Upper lobe of right lung (tissue), 1 donor: ENCODE measurements at regions not wholly inside any gene's neighbourhood (a gene's known extent, or its start where the extent isn't known, plus 50 kb on each side); places are given as distances from the start of the nearest gene placed in this dataset.

Source experiments
- ATAC-seq: fragments of 200-7000 bp; cut with Tn5 transposase; one replicate; pipeline ENCODE4 v1.9.1; 2020; ENCODE audit warnings: mild to moderate bottlenecking, moderate library complexity
- DNase-seq: peaks from one replicate; pipeline ENCODE4 v3.0.0-alpha.2; 2020
- H3K27ac ChIP-seq: fragments of 200-600 bp; one replicate; pipeline ENCODE4 v1.8.0; 2022
- H3K27me3 ChIP-seq: fragments of 200-600 bp; one replicate; pipeline ENCODE4 v1.8.0; 2022; ENCODE audit warnings: mild to moderate bottlenecking
- H3K36me3 ChIP-seq: fragments of 200-600 bp; one replicate; pipeline ENCODE4 v1.8.0; 2022
- H3K4me1 ChIP-seq: fragments of 200-600 bp; one replicate; pipeline ENCODE4 v1.8.0; 2022
- H3K4me3 ChIP-seq: fragments of 200-600 bp; one replicate; pipeline ENCODE4 v1.8.0; 2022; ENCODE audit warnings: mild to moderate bottlenecking
- H3K9me3 ChIP-seq: fragments of 200-600 bp; one replicate; pipeline ENCODE4 v1.8.0; 2022
- intact Hi-C: fragments of 100-400 bp; cut with DNase I; formaldehyde crosslinking; loops from one replicate; pipeline ENCODE4 v1.11.0; 2022
- TF ChIP-seq, protein P1 (sequence below): fragments of 200-600 bp; IDR thresholded peaks from one replicate; pipeline ENCODE4 v1.8.0; 2022; ENCODE audit warnings: antibody characterized with exemption
- donor health status: DM: no; HTN: yes; CAD: no; lungs with severe emphysema.

DNA sequence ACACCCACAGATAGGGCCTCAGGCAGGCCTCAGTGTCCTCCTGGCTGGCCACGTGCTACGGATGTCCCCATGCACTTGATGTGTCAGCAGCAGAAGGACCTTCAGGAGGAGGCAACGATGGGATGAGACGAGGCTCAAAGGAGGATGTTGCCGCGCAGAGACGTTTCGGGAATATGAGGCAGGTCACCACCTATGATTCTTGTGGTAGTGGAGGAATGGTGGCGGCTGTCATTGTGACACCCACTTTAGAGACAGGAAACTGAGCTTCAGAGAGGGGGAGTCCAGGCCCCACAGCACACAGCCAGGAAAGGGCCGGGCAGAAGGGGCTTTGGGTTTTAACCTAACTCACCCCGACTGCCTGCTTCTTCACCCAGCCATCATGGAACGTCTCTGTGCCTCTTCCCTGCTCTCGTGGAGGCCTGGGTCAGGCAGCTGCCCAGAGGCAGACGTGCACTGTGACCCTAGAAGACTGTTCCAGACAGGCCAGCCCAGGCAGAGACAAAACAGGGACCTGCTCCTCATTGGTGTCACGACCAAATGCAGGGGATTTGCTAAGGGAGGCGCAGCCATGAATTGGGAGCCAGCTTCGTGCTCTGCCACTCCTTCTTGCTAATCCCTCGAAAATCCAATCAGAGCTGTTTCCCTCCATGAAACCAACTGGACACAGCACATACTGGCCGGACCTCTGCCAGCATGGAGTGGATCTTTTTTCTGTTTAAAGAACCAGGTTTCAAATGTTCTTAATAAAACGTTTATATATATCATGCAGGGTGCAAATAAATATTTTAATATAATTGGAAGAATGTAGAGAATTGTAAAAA, 169.2 kb downstream of the ASB1 start:
- intact Hi-C loops = no loop called here
- H3K4me3 ChIP-seq = no peak overlapping the region
- H3K27me3 ChIP-seq = no peaks in the 10 kb centered on the region
- TF ChIP-seq, protein P1, sequence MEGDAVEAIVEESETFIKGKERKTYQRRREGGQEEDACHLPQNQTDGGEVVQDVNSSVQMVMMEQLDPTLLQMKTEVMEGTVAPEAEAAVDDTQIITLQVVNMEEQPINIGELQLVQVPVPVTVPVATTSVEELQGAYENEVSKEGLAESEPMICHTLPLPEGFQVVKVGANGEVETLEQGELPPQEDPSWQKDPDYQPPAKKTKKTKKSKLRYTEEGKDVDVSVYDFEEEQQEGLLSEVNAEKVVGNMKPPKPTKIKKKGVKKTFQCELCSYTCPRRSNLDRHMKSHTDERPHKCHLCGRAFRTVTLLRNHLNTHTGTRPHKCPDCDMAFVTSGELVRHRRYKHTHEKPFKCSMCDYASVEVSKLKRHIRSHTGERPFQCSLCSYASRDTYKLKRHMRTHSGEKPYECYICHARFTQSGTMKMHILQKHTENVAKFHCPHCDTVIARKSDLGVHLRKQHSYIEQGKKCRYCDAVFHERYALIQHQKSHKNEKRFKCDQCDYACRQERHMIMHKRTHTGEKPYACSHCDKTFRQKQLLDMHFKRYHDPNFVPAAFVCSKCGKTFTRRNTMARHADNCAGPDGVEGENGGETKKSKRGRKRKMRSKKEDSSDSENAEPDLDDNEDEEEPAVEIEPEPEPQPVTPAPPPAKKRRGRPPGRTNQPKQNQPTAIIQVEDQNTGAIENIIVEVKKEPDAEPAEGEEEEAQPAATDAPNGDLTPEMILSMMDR = no peak
- ATAC-seq (no peak), DNase-seq (no peak)
- peak overlapping the region; percentile 58 for H3K27ac ChIP-seq
- H3K36me3 ChIP-seq = no peaks in the 10 kb centered on the region
- H3K4me1 ChIP-seq = peaks cover 21% of the 10 kb centered on the region
- H3K9me3 ChIP-seq = no peaks in the 10 kb centered on the region

DNA sequence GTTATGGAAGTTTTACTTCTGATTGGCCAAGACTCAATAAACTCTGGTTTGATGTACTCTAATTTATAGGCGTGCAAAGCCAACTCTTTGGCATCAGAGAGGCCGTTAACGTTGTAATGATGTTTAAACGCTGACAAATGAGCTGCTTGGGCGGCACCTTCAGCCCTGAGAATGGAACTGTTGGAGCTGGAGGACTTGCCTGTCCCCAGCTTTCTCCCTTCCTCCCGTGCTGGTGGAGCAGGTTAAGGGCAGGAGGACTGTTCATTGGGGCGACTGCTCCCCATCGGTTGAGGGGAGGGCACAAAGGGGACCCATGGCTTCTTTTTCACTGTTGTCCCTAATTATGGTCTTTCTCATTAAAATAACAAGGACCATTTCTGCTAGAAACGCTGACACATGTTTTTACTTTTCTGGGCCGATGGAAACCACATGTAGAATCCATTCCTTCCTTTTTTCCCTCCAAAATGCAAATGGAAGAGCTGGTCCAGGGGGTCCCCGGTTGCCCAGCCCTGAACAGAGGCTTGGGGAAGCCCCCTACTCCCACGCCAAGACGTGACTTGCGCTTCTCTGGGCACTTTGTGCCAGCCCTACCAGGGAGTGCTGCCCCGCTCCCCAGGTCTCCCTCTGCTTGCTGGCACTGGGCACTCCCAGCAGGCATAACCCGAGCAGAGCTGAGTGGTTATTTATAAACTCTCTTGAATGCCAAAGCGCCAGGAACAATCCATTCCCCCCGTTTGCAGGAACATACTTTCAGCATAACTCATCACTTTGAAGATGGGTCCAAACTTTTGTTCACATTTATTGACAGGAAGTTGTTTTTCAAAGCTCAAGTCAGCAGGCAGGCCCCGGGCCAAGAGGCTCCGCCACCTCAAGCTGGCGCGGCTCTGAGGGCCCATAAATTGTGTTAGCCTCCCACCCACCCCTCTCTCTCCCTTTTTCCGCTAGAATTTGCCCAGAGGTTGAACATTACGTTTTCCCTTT, 170.1 kb downstream of the ASB1 start:
- Histone ChIP-seq H3K36me3 (no peaks in the 10 kb centered on the region), H3K27me3 (no peaks in the 10 kb centered on the region), H3K4me3 (no peak overlapping the region), H3K4me1 (peaks cover 29% of the 10 kb centered on the region), H3K9me3 (no peaks in the 10 kb centered on the region), H3K27ac (peak overlapping the region; percentile 65)
- intact Hi-C loops = no loop called here
- peak; percentile 87 for ATAC-seq
- TF ChIP-seq, protein P1 = no peak
- no peak for DNase-seq

DNA sequence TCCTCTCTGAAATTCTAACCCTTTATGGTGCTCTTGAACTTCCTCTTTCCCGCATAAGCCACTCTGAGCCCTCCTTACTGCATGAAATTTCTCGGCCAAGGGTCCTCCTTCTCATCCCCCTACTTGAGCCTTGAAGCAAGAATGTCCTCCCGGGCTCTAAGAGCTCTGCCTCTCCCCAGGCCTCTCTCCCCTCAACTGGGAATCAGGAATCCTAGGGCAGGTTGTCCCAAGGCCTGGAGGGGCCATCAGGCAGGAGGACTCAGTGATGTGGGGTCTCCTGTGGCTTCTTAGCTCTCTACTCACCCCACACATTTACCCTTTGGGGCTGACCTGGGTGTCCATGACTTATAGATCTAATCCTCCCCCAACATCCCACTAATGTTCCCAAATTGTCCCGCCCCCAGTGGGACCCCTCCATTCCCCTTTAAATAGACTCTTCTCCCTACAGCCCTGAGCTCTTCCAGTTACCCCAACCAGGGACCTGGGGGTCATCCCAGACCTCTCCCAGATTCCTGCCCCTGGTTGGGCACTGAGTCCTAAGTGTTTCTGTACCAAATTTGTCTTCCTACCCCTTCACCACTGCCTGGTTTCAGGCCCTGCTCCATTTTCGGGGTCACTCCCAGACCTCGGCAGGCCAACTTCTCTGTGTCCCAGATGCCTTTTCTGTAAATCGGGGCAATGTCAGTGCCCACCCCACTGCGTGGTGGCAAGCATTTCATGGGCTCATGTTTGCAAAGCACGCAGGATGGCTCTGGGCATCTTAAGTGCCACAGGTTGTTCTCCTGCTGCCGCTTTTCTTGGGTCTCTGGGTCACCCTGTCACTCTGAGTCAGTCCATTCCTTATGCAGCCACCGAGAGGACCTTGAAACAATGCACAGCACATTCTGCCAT, 171.2 kb downstream of the ASB1 start:
- Histone ChIP-seq H3K27ac (peak overlapping the region; percentile 65), H3K9me3 (no peaks in the 10 kb centered on the region), H3K4me1 (peaks cover 39% of the 10 kb centered on the region), H3K4me3 (no peak overlapping the region), H3K27me3 (no peaks in the 10 kb centered on the region), H3K36me3 (no peaks in the 10 kb centered on the region)
- ATAC-seq (no peak), DNase-seq (no peak)
- TF ChIP-seq, protein P1 = no peak
- intact Hi-C loops = no loop called here

DNA sequence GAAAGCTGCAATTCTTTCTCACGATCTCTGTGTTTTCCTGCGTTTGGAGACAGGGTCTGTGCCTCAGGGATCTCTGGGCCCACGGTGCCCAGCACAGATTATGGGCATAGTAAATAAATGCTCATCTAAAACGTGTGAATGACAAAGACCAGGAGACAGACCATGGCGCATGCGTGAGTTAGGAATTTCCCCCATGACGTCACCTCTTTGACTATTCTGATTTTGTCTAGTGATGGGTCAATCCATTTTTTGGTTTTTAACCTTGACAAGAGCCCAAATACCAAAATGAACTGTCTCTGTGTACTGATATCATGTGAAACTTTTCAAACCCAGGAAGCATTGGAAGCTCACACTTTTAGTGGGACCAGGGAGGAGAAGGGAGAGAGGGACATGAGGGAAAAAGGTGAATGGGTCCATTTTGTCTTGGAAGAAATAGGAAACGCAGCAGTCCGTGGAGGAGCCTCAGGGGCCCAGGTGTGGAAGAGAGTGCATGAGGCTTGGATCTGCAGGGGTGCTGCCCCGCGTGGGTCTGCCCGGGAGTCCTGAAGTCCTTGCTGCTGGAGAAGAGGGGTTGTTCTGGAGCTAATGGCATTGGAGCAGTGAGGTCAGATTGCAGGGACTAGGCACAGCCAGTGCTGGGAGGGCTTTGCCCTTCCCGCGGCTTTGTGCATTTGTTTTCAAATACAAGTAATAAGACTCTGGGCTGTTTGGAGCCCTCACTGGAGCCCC, 172.2 kb downstream of the ASB1 start:
- no peak for DNase-seq
- Histone ChIP-seq H3K4me1 (peaks cover 39% of the 10 kb centered on the region), H3K27ac (no peak overlapping the region), H3K36me3 (no peaks in the 10 kb centered on the region), H3K9me3 (no peaks in the 10 kb centered on the region), H3K27me3 (no peaks in the 10 kb centered on the region), H3K4me3 (no peak overlapping the region)
- intact Hi-C loops = no loop called here
- no peak for ATAC-seq
- TF ChIP-seq, protein P1 = no peak
